GM15510 (cell line): ENCODE measurements at regions not wholly inside any gene's neighbourhood (a gene's known extent, or its start where the extent isn't known, plus 50 kb on each side); places are given as distances from the start of the nearest gene placed in this dataset.

ENCODE experiments used
- POLR2A ChIP-seq: IDR thresholded peaks from 3 replicates; pipeline ENCODE4 v1.6.1; 2011; ENCODE audit warnings: borderline replicate concordance; ENCODE audit not compliant: insufficient read length; ENCODE audit errors: extremely low read depth

DNA sequence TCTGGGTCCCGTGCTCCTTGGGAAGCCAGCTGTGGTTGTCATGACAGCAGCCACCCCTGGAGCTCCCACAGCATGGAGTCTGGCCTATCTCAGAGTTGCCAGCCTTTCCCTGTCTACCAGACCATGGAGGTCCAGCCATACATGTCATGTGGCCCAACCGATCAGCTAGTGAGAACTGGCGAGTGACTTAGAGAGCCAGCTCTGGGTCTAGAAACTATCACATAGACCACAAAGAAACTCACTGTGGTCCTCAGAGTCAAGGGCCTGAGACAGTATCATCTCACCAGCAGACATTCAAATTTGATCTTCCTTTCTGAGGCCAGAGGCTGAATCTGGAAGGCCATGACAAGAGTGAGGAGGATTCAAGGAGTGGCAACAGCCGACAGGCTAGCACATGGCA lies 223.3 kb upstream of the GPR26 start:
- no peak for TF ChIP-seq POLR2A

DNA sequence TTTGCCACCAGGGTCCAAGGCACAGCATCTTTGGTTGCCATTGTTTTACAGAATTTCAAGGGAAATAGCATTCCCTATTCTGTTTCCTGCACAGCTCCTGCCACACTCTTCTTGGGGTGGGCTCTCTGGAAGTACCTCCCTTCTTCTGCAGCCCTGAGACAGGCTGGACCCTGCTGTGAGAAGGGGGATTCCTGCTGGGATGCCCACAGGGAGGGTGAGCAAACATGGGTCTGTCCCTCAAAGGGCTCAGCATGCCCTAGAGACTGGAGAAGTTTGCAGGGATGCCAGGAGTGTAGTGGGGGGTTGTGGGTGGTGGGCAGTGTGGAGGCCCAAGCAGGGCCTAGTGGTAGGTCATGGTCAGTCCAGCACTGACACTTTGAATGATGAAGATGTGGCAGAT lies 222.2 kb upstream of the GPR26 start:
- no peak for TF ChIP-seq POLR2A

DNA sequence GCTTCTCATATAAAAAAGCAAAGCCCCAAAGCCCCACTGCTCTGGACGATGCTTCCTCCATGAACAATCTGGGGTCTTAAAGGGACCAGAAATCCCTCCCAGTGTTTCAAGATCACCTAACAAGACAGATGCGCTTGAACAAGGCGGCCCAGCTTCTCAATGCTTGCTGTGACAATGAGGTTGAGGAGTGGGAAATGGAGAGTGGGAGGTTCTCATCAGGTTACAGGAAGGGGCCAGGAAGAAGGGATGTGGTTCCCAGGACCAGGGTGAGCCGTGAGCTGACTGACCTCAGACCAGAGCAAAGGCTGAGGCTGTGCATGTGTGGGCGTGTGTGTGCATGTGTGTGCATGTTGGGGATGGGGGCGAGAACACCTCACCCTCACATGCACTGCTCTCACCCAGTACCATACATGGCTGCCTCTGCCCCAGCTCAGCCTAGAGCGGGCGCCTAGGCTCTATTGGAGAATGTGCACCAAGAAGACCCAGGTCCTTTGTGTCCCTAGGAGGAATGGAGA lies 220.8 kb upstream of the GPR26 start:
- no peak for TF ChIP-seq POLR2A

DNA sequence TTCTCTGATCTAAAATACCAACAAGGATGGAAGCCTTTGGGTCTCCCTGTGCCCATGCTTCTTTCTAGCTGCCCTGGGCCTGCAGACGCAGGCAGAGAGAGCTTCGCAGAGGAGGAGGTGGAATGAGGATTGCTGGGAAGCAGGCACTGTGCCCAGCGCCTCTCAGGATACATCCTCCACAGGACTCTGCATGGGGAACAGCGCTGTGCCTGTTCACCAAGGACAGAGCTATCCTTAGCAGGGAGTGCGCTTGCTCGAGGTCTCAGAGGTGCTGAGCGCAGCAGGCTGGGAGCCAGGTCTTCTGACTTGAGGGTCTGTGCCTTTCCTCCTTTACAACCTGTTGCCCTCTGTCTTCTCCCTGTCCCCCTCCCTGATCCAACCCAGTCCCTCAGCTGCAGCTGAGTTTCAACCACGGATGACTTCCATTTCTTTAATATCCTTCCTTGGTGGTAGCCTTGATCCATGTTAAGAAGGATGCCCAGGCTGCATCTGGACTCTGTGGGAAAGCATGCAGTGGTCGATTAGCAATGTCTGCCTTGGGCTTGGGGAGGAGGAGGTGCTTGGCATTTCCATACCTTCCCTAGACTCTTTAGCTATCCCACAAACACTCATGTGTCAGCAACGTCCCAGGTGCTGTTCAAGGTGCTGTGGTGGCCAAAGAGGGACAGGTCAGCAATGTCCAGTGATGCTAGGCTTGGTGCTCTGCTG lies 219.6 kb upstream of the GPR26 start:
- TF ChIP-seq POLR2A, result no peak

DNA sequence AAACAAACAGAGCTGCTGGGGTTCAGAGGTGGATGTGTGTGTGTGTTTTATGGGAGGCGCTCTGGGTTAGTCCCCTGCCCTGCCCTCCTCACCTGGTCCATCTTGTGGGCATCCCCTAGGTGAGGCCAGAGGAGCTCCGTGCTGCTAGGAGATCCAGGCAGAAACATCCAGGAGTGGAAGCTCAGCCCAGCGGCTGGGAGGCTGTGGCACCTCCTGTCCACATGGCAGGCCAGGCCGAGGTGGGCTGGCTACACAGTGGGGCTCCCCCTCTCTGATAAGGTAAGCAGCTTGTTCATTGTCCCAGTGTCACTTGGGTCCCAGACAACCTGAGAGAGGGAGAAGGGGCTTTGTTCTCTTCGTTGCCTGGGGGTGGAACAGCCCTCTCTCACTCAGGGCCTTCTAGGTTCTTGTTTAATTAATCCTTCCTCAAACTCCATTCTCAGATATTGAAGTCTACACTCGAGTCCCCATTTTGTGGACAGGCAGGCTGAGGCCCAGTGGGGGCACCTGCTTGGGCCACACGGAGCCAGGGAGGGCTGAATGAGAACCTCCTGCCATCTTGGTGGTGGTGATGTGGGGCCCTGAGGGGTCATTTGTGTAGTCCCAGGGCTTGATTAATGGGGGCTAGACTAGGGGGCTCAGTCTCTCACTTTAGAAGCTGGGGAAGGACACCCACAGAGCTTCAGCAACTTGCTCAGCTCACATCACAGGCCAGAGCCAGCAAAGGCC lies 216.8 kb upstream of the GPR26 start:
- no peak for TF ChIP-seq POLR2A

DNA sequence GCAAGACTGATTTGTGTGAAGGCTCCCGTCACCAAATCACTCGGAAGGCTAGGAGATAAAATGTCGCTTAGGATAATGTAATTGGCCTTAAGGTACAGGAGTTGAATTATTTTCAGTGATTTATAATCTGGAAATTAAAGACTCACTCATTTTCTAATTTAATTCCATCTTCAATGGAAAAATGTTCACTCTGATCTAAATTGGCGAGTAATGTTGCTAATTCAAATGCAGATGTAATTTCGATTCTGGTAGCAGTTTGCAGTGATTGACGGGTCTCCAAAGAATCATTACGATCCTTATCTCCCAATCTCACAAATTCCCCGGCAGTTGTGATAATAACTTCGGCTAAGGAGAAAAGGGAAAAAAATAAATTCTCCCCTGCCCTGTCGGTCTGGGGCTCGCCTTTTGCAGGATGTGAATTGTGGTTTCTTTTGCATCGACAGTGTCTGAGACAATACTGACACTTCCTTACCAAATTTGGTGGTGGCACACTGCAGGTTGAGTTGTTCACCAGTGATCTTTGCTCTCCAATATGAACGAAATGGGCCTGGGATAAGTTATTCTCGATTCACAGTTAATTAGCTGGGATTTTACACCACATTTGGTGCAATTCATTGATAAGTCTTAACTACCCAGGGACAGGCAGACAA lies 215.1 kb upstream of the GPR26 start:
- no peak for TF ChIP-seq POLR2A

DNA sequence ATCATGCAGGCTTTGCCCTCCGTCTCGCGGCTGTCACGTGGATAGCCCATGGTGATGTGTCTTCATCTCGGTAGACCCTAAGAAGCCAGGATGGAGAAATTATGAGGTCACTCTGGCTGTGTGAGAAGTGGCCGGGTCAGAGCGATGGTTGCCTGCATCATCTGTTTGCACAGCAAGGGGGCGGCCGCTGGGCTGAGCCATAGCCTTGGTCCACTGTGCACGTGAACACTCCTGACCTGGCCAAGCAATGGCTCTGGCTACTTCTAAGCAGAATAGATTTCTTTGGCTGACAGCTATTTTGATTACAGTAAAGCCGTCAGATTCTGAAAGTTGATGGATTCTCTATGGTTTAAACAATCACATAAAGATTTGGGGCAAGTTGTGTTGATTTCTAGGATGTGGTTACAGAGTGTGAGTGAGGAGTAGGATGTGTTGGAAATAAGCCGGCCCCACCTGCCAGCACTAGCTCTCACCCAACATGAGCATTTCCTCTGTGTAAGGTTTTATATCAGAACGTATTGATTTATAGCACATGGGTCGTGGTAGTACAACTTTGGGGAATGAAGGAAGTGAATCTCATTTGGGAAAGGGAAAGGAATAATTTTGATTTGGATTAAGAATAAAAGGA lies 214.4 kb upstream of the GPR26 start:
- TF ChIP-seq POLR2A, result no peak

DNA sequence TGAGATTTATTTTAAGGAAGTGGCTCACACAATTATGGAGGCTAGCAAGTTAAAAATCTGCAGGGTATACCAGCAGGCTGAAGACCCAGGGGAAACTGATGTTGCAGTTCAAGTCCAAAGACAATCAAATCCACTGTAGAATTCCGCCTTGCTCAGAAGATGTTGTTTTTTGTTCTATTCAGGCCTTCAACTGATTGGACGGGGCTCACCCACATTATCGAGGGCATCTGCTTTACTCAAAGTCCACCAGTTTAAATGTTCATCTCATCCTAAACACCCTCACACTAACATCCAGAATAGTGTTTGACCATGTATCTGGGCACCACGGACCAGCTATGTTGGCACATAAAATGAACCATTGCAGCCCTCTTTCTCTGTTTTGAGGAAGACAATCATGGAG lies 211.2 kb upstream of the GPR26 start:
- TF ChIP-seq POLR2A, result no peak

DNA sequence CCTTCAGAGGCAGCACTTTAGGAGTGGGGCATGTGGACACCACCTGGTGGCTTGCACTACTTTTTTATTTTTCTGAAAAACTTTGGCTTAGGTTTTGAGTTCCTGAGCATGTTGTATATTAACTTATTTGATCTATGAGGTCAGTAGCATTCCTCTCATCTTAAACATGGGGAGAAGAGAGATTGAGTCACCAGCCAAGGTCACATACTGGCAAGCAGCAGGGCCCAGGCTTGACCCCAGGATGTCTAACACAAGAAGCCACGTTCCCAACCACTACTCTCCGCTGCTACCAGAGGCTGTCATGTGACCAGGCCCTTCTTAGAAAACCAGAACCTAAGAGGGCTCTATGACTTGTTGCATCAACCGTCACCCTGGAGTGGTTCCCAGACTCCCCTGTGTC lies 210.3 kb upstream of the GPR26 start:
- no peak for TF ChIP-seq POLR2A

DNA sequence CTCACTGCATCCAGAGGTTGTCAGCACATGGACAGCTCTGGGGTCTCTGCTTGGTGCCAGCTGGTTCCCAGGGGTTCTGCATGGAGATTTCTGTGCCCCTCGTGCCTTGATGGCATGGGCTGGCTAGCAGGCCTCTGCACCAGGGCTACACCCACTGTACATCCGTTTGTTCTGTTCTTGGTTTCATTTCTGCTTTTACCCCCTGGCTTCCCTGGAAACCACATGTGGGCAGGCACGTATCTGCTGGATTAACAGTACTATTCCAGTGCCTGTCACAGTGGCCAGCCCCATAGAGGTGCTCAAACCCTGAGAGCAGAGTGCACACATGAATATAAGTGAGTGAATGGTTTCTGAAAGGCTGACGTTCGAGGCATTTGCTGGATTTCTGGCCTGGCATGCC lies 207.2 kb upstream of the GPR26 start:
- no peak for TF ChIP-seq POLR2A

DNA sequence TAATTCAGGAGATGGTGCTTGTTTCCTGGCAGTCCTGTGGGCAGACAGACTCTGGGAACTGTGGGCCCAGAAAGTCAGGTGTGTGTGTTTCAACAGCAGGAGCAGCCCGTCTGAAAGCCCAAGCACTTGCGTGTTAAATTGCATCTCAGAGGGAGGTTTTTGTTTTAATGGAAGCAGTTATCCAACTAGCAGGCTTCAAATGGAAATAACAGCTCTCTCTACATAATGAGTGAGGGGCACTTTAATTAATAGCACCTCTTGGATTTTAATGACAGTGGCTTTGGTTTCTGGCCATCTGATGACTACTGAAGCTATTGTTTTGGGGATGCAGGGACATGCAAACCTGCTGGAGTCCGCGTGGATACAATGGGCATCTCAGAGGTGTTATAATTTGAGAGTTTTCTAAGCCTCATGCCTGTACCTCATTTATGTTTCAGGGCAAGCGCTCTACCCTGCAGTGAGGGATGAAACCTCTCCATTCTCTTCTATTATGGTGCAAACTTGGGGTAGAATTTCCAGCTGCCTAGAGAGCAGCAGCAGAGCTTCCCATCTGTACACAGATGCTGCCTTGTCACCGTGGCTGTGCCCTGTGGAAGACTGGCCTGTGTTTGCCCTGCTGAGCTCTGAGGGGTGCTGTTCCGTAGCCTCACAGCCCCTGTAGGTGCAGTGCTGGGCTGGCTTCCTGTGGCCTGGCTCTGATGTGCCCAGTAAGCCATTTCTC lies 206.6 kb upstream of the GPR26 start:
- TF ChIP-seq POLR2A, result no peak

DNA sequence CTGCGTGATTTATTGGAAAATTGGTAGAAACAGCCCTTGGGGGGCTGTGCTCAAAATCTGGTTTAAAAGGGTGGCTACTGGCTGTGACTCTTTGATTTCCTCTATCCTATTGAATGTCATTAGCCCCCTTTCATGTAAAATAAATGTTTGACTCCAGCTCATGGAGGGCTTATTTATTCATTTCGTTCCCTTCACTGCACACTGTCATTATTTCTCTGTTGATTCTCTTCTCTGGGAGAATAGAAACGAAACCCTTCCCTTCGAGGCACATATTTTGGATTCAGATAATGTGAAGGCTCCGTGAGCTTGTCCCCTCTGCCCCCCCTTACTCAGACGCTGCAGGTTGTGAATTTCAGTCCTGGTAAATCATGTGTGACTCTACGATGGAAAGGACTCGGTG lies 203.9 kb upstream of the GPR26 start:
- no peak for TF ChIP-seq POLR2A

DNA sequence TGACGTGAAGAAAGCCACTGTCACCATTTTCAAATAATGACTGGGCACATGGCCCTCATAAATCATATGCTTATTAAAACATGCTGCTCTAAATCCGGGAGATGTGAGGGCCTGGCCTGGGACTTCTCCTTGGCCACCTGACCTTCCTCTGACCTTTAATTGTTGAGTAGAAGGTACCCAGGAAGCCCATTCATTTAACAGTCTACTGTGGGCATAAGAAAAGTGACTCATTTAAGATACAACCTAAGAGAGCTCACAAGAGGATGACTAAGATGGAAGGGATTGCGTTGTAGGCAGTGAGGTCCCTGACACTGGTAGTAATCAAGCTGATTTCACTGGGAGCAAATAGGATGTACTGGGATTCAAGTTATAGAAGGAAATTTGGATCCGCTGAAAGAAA lies 203.4 kb upstream of the GPR26 start:
- TF ChIP-seq POLR2A, result no peak

DNA sequence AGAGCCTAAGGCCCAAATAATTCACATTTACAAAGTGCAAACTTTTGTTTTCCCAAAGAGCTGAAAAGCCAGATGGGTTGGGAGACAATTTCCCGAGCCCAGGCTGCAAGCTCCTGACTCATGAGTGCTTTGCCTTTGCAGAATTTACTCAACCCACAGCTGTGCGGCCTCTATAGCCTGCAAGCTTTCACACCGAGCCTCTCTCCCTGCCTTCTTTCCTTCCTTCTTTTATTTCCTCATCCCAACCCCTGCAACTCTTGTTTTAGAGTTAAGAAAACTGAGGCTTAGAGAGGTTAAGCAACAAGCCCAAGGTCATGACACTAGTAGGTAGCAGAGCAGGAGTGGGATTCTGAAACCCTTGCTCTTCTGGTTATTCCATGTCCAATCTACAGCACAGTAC lies 203.0 kb upstream of the GPR26 start:
- no peak for TF ChIP-seq POLR2A

DNA sequence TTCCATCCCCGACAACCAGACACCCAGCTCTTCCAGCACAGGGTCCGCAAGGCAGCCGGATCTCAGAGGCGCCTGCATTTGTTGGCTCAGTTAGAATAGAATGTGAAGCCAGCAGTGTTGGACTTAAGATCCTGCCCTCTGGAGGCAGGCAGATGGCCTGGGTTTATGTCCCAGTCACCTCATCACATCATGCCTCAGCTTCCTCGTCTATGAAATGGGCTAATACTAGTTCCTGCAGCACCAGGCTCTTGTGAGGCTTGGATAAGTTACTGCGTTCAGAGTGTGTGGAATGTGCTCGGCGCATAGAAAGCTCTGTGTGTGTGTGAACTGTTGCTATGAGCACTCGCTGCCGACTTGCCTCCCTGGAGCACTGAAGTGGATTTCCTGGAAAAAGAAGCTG lies 202.5 kb upstream of the GPR26 start:
- no peak for TF ChIP-seq POLR2A

DNA sequence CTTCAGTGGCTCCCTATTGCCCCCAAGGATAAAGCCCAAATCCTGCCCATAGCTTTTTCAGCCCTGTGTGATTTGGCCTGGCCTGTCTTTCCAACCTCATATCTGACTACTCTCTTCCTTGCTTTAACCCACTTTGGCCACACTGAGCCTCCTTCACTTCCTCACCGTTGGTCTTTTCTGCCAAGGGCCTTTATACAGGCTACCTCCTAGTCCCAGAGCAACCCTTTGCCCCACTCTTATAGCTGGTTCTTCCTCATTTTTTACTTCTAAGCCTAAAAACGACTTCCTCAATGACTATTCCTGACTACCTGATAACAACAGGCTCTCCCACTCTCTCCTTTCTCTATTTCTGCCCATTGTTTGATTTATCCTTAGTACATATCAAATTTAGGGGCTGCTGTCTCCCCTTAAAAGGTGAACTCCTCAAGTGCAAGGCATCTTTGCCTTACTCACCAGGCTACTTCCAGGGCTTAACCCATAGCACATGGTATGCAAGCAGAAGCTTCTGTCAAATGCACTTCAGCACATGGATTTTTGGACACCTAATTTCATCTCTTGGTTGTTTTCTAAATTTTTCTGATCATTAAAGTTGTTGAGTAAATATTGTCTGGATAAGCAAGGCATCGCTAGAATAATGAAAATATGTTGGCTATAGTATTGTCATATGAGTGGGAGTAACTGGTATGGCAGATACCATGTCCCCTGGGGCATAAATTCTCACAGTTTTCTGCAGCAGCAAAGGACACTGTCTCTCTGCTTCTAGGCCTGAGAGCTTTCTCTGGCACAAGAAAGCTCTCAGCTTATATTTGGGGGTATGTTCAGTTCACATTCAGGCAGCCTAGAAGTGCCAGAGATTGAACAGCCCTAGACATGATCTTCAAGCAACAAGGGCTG lies 201.5 kb upstream of the GPR26 start:
- no peak for TF ChIP-seq POLR2A
